HCT116 (cell line): ENCODE measurements at regions not wholly inside any gene's neighbourhood (a gene's known extent, or its start where the extent isn't known, plus 50 kb on each side); places are given as distances from the start of the nearest gene placed in this dataset.

Experiments used
- CTCF ChIP-seq, 3 experiments: fragments of 200-600 bp in 1 of 3; sonication (generic) in 1 of 3; IDR thresholded peaks in 2 of 3; conservative IDR thresholded peaks in 1 of 3; 2 replicates each; pipeline ENCODE4 v1.5.1; 2012 to 2017; ENCODE audit warnings: low read depth in 2 of 3, low read length in 2 of 3, antibody characterized with exemption in 1 of 3, borderline replicate concordance in 1 of 3, control low read depth in 1 of 3, mild to moderate bottlenecking in 1 of 3, mixed read lengths in 1 of 3, mixed run types in 1 of 3, moderate library complexity in 1 of 3; ENCODE audit not compliant: insufficient read depth in 1 of 3
- EGR1 ChIP-seq: IDR thresholded peaks from 2 replicates; pipeline ENCODE4 v1.6.1; 2012; ENCODE audit warnings: low read depth
- EZH2 ChIP-seq: fragments of 200-600 bp; sonication (generic); IDR thresholded peaks from 2 replicates; pipeline ENCODE4 v1.6.1; 2017; ENCODE audit warnings: antibody characterized with exemption, mixed run types
- POLR2A ChIP-seq: IDR thresholded peaks from 2 replicates; pipeline ENCODE4 v1.7.0; 2011; ENCODE audit warnings: borderline replicate concordance; ENCODE audit not compliant: insufficient read depth, insufficient read length; ENCODE audit errors: extremely low read depth
- POLR2AphosphoS5 ChIP-seq: IDR thresholded peaks from 2 replicates; pipeline ENCODE4 v1.6.1; 2011; ENCODE audit warnings: mild to moderate bottlenecking, low read depth, low read length, moderate library complexity
- REST ChIP-seq: IDR thresholded peaks from 2 replicates; pipeline ENCODE4 v1.6.1; 2012; ENCODE audit warnings: low read depth

DNA sequence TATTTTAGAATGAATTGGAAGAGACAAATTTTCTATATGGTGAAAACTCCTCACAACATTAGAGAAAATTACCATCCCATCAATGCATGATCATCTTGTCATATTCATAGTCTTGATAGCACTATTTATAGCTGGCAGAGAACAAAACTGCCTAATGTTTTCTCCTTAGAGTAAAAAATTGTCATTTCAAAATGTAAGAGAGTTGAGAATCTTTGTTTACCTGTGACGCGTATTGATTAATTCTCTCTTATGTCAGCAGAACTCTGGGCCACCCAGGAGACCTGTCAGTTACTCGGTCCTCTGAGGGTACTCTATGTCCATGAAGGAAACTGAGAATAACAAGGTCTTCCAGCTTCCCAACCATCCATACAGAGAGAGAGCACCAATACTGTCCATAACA lies 381.4 kb upstream of the ZP4 start:
- TF ChIP-seq CTCF (IDR thresholded peaks at IDR 0.05 in 2 of 3, conservative IDR thresholded peaks at IDR 0.05 in 1 of 3; ENCODE audit: borderline replicate concordance in 1 of 3, insufficient read depth in 1 of 3, low read depth in 2 of 3, low read length in 2 of 3) (no peak), REST (no peak), POLR2A (no peak), EZH2 (no peak), EGR1 (no peak), POLR2AphosphoS5 (no peak)
